ENCODE measurements at regions not wholly inside any gene's neighbourhood (a gene's known extent, or its start where the extent isn't known, plus 50 kb on each side); places are given as distances from the start of the nearest gene placed in this dataset.

GRCh38 chr5:142385194-142385593 lies 60.4 kb upstream of the SPRY4 start:
- intact Hi-C loops (cut with micrococcal nuclease) = no loop called here

- intact Hi-C loops (cut with micrococcal nuclease) = no loop called here
Observed at GRCh38 chr5:142384014-142384413, 59.2 kb upstream of the SPRY4 start.

GRCh38 chr5:142382186-142382585 lies 57.4 kb upstream of the SPRY4 start:
- intact Hi-C loops (cut with micrococcal nuclease) = no loop called here

- intact Hi-C loops (cut with micrococcal nuclease) = no loop called here
Observed at GRCh38 chr5:142378737-142379634, 54.2 kb upstream of the SPRY4 start.

GRCh38 chr5:142375944-142376411 lies 51.2 kb upstream of the SPRY4 start:
- intact Hi-C loops (cut with micrococcal nuclease) = no loop called here

Measured in T-helper 1 cell treated with Interleukin-12 subunit alpha and Interleukin-12 subunit beta and Interleukin-4 antibody, amounts not matched to agents 30 ng/mL and 1 ng/mL, for 36 hours (primary cell).